Peyer's patch (tissue), 4 donors: ENCODE measurements at regions not wholly inside any gene's neighbourhood (a gene's known extent, or its start where the extent isn't known, plus 50 kb on each side); places are given as distances from the start of the nearest gene placed in this dataset.

Experiments
- CTCF ChIP-seq, 6 experiments: fragments of 450-650 bp in 4 of 6; fragments of 200-600 bp in 2 of 6; sonication (generic) in 1 of 6; IDR thresholded peaks; one replicate each; pipeline ENCODE4 v1.5.1; 2017 to 2019; ENCODE audit warnings: antibody characterized with exemption in 6 of 6, mild to moderate bottlenecking in 3 of 6, moderate library complexity in 1 of 6
- POLR2A ChIP-seq, 2 donors: fragments of 450-650 bp; IDR thresholded peaks; one replicate each; pipeline ENCODE4 v1.5.1; 2017; ENCODE audit warnings: antibody characterized with exemption in 2 of 2, mild to moderate bottlenecking in 2 of 2, moderate library complexity in 2 of 2

- TF ChIP-seq POLR2A (IDR thresholded peaks at IDR 0.05) (no peak), CTCF (IDR thresholded peaks at IDR 0.05) (no peak)
Observed at GRCh38 chr12:65637150-65637549, 187.1 kb upstream of the HMGA2 start.
